Hepatocyte (in vitro differentiated cells): ENCODE measurements at regions not wholly inside any gene's neighbourhood (a gene's known extent, or its start where the extent isn't known, plus 50 kb on each side); places are given as distances from the start of the nearest gene placed in this dataset.
A peak's percentile ranks its signal among the peaks of the same experiment; 100 is the strongest.

ENCODE experiments used
- DNase-seq: peaks from one replicate; pipeline ENCODE4 v3.0.0-alpha.2; 2016; ENCODE audit warnings: low spot score
- H2AFZ ChIP-seq: fragments of 200-600 bp; sonication (generic); 2 replicates; pipeline ENCODE4 v1.6.0; 2016; ENCODE audit warnings: antibody characterized with exemption, mild to moderate bottlenecking
- H3K27ac ChIP-seq: fragments of 200-600 bp; sonication (generic); 2 replicates; pipeline ENCODE4 v1.5.1; 2016; ENCODE audit warnings: mild to moderate bottlenecking
- H3K27me3 ChIP-seq: fragments of 200-600 bp; sonication (generic); 2 replicates; pipeline ENCODE4 v1.6.1; 2016
- H3K36me3 ChIP-seq: fragments of 200-600 bp; sonication (generic); replicated peaks from 2 replicates; pipeline ENCODE4 v1.5.1; 2016; ENCODE audit warnings: low read depth; ENCODE audit not compliant: insufficient read depth
- H3K4me1 ChIP-seq: fragments of 200-600 bp; sonication (generic); 2 replicates; pipeline ENCODE4 v1.5.1; 2016; ENCODE audit warnings: mild to moderate bottlenecking, moderate library complexity; ENCODE audit not compliant: insufficient read depth
- H3K4me2 ChIP-seq: fragments of 200-600 bp; sonication (generic); 2 replicates; pipeline ENCODE4 v1.6.0; 2016
- H3K4me3 ChIP-seq: fragments of 200-600 bp; sonication (generic); 2 replicates; pipeline ENCODE4 v1.5.1; 2016; ENCODE audit warnings: mild to moderate bottlenecking
- H3K79me2 ChIP-seq: fragments of 200-600 bp; sonication (generic); 2 replicates; pipeline ENCODE4 v1.6.0; 2017; ENCODE audit warnings: mild to moderate bottlenecking
- H3K9me2 ChIP-seq: fragments of 200-600 bp; sonication (generic); replicated peaks from 2 replicates; pipeline ENCODE4 v1.6.0; 2017; ENCODE audit warnings: mild to moderate bottlenecking; ENCODE audit not compliant: insufficient read depth
- H3K9me3 ChIP-seq: fragments of 200-600 bp; sonication (generic); 2 replicates; pipeline ENCODE4 v1.5.1; 2016; ENCODE audit warnings: low read depth, mild to moderate bottlenecking
- H4K20me1 ChIP-seq: fragments of 200-600 bp; sonication (generic); 2 replicates; pipeline ENCODE4 v1.6.0; 2016; ENCODE audit warnings: mild to moderate bottlenecking; ENCODE audit not compliant: insufficient read depth, poor library complexity, severe bottlenecking
- CTCF ChIP-seq: fragments of 200-600 bp; sonication (generic); IDR thresholded peaks from 2 replicates; pipeline ENCODE4 v1.5.1; 2016; ENCODE audit warnings: antibody characterized with exemption, mild to moderate bottlenecking; ENCODE audit not compliant: poor library complexity
- EZH2 ChIP-seq: fragments of 200-600 bp; sonication (generic); IDR thresholded peaks from 2 replicates; pipeline ENCODE4 v1.6.1; 2016; ENCODE audit warnings: antibody characterized with exemption, mild to moderate bottlenecking, borderline replicate concordance
- EZH2phosphoT487 ChIP-seq: fragments of 200-600 bp; sonication (generic); IDR thresholded peaks from one replicate; pipeline ENCODE4 v1.6.1; 2018; ENCODE audit warnings: antibody characterized with exemption, mild to moderate bottlenecking, low read depth, moderate library complexity; ENCODE audit not compliant: unreplicated experiment, severe bottlenecking
- WGBS: methylation state at CpG from one replicate; pipeline ENCODE4 v1.1.6; 2016; ENCODE audit warnings: low lambda C conversion rate; ENCODE audit errors: missing lambda C conversion rate; 5-methylcytosine and 5-hydroxymethylcytosine counted together

- H3K79me2 ChIP-seq, result no peaks in the 10 kb centered on the region
- H4K20me1 ChIP-seq, result no peaks in the 10 kb centered on the region
- H3K4me3 ChIP-seq, result no peak overlapping the region
- DNase-seq, result no peak
- H3K27ac ChIP-seq, result no peak overlapping the region
- H3K36me3 ChIP-seq, result no peaks in the 10 kb centered on the region
- peaks cover 13% of the 10 kb centered on the region for H3K4me1 ChIP-seq
- H3K27me3 ChIP-seq, result no peaks in the 10 kb centered on the region
- H3K9me2 ChIP-seq, result no peaks in the 10 kb centered on the region
- TF ChIP-seq EZH2phosphoT487 (no peak), EZH2 (no peak), CTCF (no peak)
- H3K9me3 ChIP-seq, result no peaks in the 10 kb centered on the region
- no peak overlapping the region for H3K4me2 ChIP-seq
- H2AFZ ChIP-seq, result no peak overlapping the region
Observed at GRCh38 chr3:113142476-113142875, 68.9 kb upstream of the BOC start.

- no peak overlapping the region for H3K4me3 ChIP-seq
- no peaks in the 10 kb centered on the region for H3K27me3 ChIP-seq
- no peaks in the 10 kb centered on the region for H3K36me3 ChIP-seq
- no peak for DNase-seq
- TF ChIP-seq EZH2phosphoT487 (no peak), CTCF (no peak), EZH2 (no peak)
- no peaks in the 10 kb centered on the region for H4K20me1 ChIP-seq
- H3K4me1 ChIP-seq, result peaks cover 14% of the 10 kb centered on the region
- no peaks in the 10 kb centered on the region for H3K79me2 ChIP-seq
- H3K4me2 ChIP-seq, result no peak overlapping the region
- no peaks in the 10 kb centered on the region for H3K9me2 ChIP-seq
- no peak overlapping the region for H2AFZ ChIP-seq
- no peak overlapping the region for H3K27ac ChIP-seq
- H3K9me3 ChIP-seq, result no peaks in the 10 kb centered on the region
- WGBS, result 100% methylated on average over 1 of the region's 1 CpG
Observed at GRCh38 chr3:113143353-113143752, 68.0 kb upstream of the BOC start.

- Histone ChIP-seq H2AFZ (no peak overlapping the region), H3K27me3 (no peaks in the 10 kb centered on the region), H3K79me2 (no peaks in the 10 kb centered on the region), H3K36me3 (no peaks in the 10 kb centered on the region), H3K9me3 (no peaks in the 10 kb centered on the region), H4K20me1 (no peaks in the 10 kb centered on the region), H3K4me1 (peaks cover 43% of the 10 kb centered on the region), H3K9me2 (no peaks in the 10 kb centered on the region), H3K4me2 (peak overlapping the region; percentile 37), H3K27ac (peak overlapping the region; percentile 91), H3K4me3 (no peak overlapping the region)
- peak; percentile 60 for DNase-seq
- TF ChIP-seq EZH2phosphoT487 (no peak), EZH2 (no peak), CTCF (no peak)
- 66% methylated on average over 9 of the region's 9 CpGs for WGBS
Observed at GRCh38 chr3:113147681-113148261, 63.6 kb upstream of the BOC start.

GRCh38 chr3:113148284-113148683, 63.1 kb upstream of the BOC start:
- Histone ChIP-seq H3K27ac (peak overlapping the region; percentile 91), H3K4me2 (peak overlapping the region; percentile 37), H3K36me3 (no peaks in the 10 kb centered on the region), H3K4me1 (peaks cover 43% of the 10 kb centered on the region), H3K9me3 (no peaks in the 10 kb centered on the region), H3K9me2 (no peaks in the 10 kb centered on the region), H3K79me2 (no peaks in the 10 kb centered on the region), H3K4me3 (no peak overlapping the region), H2AFZ (no peak overlapping the region), H4K20me1 (no peaks in the 10 kb centered on the region), H3K27me3 (no peaks in the 10 kb centered on the region)
- TF ChIP-seq EZH2phosphoT487, result no peak
- no peak for TF ChIP-seq CTCF
- no peak for TF ChIP-seq EZH2
- WGBS, result 26% methylated on average over 4 of the region's 4 CpGs
- DNase-seq, result peak; percentile 73
